ENCODE measurements at regions not wholly inside any gene's neighbourhood (a gene's known extent, or its start where the extent isn't known, plus 50 kb on each side); places are given as distances from the start of the nearest gene placed in this dataset.

- DNase-seq = no peak
These were observed 167.8 kb downstream of the ENGASE start for GRCh38 chr17:79242393-79242792.

DNA sequence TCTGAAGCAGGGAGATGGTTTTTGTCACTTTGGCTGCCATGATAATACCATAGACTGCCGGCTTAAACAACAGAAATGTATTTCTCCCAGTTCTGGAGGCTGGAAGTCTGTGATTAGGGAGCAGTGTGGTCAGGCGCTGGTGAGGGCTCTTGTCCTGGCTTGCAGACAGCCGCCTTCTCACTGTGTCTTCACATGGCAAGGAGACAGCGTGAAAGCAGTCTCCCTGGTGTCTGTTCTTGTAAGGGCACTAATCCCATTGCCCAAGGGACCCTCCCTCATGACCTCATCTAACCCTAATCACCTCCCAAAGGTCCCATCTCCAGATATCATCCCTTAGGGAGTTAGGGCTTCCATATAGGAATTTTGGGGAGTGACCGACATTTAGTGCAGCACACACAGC lies 167.0 kb downstream of the ENGASE start:
- no peak for DNase-seq

DNA sequence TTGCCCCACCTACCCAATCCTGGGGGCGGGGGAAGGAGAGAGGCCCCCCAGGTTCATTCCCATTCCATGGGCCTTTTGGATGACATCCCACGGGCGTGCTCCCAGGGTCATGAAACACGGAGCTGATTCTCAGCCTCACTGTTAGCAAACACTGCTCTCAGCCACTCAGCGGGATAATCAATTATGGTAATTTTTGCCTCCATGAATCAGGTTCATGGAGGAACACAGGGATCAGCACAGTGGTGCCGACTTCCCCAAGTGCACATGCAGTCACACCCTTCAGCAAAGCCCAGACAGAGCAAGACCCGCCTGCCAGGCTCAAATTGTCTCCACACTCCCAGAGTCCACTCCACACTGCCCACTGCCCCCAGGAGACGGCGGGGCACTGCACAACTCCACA lies 164.6 kb downstream of the ENGASE start:
- no peak for DNase-seq

GRCh38 chr17:79237448-79238053 lies 162.9 kb downstream of the ENGASE start:
- DNase-seq = no peak

DNA sequence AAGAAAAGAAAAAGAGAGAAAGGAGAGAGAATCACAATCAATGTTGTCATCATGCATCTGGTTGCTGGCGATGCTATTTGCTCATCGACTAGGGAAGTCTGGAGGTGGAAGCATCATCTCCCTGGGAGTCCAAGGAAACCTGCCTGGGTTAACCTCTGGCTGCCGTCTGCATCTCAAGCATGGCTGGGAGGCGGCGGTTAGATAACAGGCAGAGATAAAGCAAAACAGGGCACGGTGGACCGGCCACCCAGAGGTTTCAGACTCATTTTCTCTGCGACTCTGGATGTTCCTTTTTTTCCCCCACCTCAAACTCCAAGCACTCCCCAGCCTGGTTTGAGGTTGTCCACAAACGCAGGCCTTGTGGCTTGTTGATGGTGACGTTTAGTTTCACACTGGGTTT lies 161.2 kb downstream of the ENGASE start:
- DNase-seq = no peak

GRCh38 chr17:79233916-79234551 lies 159.4 kb downstream of the ENGASE start:
- no peak for DNase-seq

DNA sequence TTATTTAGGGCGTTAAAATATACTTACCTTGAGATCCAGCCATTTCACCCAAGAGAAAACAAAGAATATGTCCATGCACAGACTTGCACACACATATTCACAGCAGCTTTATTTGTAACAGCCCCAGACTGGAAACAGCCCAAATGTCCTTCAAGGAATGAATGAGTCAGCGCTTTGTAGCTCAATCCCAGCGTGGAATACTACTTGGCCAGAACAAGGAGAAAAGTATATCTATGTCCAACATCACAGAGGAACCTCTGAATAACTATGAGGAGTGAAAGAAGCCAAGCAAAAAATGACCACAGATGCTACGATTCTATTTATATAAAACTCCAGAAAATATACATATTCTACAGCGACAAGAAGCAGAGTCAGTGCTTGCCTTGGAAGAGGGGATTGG lies 158.3 kb downstream of the ENGASE start:
- DNase-seq = no peak

DNA sequence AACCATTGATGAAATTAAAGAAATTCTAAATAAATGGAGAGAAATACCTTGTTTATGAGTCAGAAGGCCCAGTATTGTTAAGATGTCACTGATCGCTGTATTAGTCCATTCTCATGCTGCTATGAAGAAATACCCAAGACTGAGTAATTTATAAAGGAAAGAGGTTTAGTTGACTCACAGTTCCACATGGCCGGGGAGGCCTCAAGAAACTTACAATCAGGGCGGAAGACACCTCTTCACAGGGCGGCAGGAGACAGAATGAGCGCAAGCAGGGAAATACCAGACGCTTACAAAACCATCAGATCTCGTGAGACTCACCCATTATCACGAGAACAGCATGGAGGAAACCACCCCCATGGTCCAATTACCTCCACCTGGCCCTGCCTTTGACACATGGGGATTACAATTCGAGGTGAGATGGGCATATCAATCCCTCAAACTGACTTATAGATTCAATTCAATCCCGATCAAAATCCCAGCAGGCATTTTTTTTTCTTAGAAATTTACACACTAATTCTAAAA lies 157.2 kb downstream of the ENGASE start:
- DNase-seq = no peak

GRCh38 chr17:79230576-79230975 lies 156.0 kb downstream of the ENGASE start:
- DNase-seq = no peak

DNA sequence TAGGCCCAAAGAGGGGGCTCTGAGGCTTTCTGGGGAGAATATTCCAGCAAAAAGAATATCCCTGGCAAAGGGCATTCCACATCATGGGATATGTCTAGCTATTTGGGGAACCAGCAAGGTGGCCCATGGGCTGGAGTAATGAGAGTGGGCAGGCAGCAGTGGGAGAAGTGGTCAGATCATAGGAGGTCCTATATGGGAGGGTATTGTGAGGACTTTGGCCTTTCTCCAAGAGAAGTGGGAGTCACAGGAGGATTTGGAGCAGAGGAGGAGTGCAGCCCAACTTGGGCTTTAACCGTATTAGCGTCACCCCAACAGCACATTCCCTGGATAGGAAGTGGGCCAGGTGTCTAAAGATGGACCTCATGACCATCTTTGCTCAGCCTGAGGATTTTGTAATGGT lies 151.4 kb downstream of the ENGASE start:
- DNase-seq = no peak

GRCh38 chr17:79224903-79225302 lies 150.3 kb downstream of the ENGASE start:
- no peak for DNase-seq

- no peak for DNase-seq
These were observed 149.9 kb downstream of the ENGASE start for GRCh38 chr17:79224476-79224875.

GRCh38 chr17:79223953-79224352 lies 149.3 kb downstream of the ENGASE start:
- DNase-seq = no peak

- DNase-seq = no peak
These were observed 148.8 kb downstream of the ENGASE start for GRCh38 chr17:79223471-79223870.

DNA sequence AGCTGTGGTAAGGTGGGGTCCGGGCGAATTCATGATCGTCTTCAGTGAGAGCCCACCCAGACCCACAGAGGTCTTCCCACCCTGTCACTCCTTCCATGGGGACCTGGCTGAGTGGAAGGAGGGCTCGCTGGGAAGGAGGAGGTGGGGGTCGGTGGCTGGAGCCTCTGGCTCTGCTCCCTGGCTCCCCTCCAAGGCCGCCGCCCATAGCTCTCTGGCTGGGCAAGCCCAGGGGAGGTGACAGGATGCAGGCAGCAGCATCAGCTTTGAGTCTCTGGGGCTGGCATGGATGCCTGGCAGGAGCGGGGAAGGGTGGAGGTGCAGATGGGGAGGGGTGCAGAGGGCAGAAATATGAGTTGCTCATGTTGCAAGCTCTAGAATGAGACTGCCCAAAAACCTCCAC lies 147.0 kb downstream of the ENGASE start:
- no peak for DNase-seq

DNA sequence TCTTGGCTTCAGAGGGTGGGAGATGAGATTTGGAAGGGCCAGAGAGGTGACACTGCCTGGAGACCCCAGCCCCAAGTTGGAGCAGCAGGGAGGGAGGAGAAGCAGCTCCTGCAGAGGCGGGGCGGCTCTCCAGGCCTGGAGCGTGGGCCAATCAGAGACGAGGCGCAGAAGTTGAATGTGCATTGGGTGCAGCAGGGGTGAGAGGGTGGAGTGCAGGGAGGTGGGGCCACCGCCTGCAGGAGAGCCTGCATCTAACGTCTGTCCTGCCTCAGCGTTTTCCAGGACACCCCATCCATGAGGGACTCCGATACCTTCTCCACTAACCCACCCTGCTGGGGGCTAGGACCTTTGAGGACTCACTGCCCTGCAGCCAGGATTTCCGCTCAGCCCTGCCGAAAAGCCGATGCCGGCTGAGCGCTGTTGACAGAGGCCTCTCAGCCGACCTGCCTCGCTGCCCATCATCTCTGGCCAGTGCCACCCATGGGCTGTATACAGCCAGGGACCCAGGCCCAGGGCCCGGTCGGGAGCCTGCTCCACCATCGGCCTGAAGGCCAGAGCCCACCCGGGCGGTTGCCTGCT lies 146.2 kb downstream of the ENGASE start:
- no peak for DNase-seq

- no peak for DNase-seq
These were observed 145.6 kb downstream of the ENGASE start for GRCh38 chr17:79220201-79220712.

GRCh38 chr17:79219208-79219935 lies 144.7 kb downstream of the ENGASE start:
- no peak for DNase-seq

GRCh38 chr17:79218825-79219200 lies 144.2 kb downstream of the ENGASE start:
- DNase-seq = no peak

DNA sequence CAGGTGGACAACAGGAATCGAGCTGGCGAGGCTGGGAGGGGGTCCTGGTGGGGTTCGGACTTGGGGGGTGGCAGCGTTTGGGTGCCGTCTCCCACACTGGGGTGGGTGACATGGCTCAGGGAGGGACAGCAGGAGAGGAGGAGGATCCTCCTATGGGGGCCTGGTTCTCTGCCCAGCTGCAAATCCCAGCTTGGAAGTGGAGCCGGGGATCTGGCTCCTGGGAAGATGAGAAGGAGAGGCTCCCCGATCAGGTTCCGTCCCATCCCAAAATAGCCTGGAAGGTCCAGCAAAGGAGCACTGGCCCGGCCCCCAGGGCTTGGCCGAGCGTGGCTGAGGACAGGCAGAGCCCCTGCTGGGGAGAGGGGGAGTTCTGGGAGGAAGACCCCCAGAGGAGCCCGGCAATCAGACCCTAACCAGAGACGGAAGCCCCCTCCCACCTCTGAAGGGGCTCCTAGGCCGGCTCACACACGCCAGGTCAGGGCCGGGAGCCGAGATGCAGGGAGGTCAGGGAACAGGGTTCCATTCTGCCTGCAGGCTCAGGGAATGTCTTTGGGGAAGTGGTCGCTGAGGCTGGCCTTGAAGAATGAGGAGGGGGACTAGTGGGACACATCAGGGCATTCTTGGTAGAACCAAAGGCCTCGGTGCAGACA lies 143.7 kb downstream of the ENGASE start:
- no peak for DNase-seq

DNA sequence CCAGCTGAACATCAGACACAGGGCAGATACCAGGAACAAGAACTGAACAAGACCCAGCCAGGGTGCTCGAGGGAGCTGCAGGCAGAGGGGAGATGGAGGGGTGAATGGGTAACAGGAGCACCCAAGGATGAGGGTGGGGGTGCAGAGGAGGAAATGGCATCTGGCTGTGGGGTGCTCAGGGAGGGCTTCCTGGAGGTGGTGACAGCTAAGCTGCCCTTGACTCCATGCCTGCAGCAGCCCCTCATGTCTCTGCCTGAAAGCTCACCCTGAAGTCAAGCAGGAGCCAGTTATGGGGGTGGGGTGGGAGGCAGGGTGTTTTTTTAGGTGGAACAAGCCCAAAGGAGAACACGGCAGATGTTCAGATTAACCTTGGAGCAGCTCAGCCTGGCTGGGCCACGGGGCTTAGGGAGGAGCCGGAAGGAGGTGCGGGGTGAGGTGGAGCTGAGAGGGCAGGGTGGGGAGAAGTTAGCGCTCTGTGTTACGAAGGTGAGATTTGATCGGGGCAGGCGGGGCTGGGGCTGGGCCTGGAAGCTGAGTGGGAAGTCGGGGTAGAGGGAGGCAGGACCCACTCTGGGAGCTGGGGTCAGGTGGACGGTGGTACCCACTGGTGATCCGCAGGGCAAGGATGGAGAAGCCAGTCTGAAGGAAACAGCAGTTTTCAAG lies 143.0 kb downstream of the ENGASE start:
- DNase-seq = no peak

GRCh38 chr17:79216826-79217225 lies 142.2 kb downstream of the ENGASE start:
- no peak for DNase-seq
